ENCODE measurements at regions not wholly inside any gene's neighbourhood (a gene's known extent, or its start where the extent isn't known, plus 50 kb on each side); places are given as distances from the start of the nearest gene placed in this dataset.
"Not testable (repeated sequence)": the region's sequence is repeated elsewhere in the genome, so short reads cannot be mapped to it uniquely, and the experiment has no call there.

GRCh38 chr2:183964565-183964964 lies 633.8 kb upstream of the ZNF804A start:
- DNase-seq (ENCODE audit: low read depth) (no peak), FAIRE-seq (no peak)
- Histone ChIP-seq H3K4me3 (ENCODE audit: low read depth, low read length) (no peak overlapping the region), H3K27me3 (ENCODE audit: control insufficient read depth, insufficient read depth, low read length) (no peaks in the 10 kb centered on the region), H3K36me3 (ENCODE audit: control insufficient read depth, insufficient read depth, low read length) (no peaks in the 10 kb centered on the region)
- no peak for TF ChIP-seq CTCF (IDR thresholded peaks at IDR 0.05; ENCODE audit: insufficient read depth, low read length, severe bottlenecking)

- no peak for FAIRE-seq
- no peak for TF ChIP-seq CTCF (IDR thresholded peaks at IDR 0.05; ENCODE audit: insufficient read depth, low read length, severe bottlenecking)
- DNase-seq (ENCODE audit: low read depth) = no peak
- no peak overlapping the region for H3K4me3 ChIP-seq (ENCODE audit: low read depth, low read length)
- H3K36me3 ChIP-seq (ENCODE audit: control insufficient read depth, insufficient read depth, low read length) = no peaks in the 10 kb centered on the region
- H3K27me3 ChIP-seq (ENCODE audit: control insufficient read depth, insufficient read depth, low read length) = no peaks in the 10 kb centered on the region
Measured at GRCh38 chr2:183967756-183968155, 630.6 kb upstream of the ZNF804A start.

DNA sequence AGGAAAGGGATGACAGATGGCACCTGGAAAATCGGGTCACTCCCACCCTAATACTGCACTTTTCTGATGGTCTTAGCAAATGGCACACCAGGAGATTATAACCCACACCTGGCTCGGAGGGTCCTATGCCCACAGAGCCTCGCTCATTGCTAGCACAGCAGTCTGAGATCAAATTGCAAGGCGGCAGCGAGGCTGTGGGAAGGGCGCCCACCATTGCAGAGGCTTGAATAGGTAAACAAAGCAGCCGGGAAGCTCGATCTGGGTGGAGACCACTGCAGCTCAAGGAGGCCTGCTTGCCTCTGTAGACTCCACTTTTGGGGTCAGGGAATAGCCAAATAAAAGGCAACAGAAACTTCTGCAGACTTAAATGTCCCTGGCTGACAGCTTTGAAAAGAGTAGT lies 622.7 kb upstream of the ZNF804A start:
- not testable (repeated sequence) for FAIRE-seq

GRCh38 chr2:183984871-183985270 lies 613.5 kb upstream of the ZNF804A start:
- Histone ChIP-seq H3K4me3 (ENCODE audit: low read depth, low read length) (no peak overlapping the region), H3K27me3 (ENCODE audit: control insufficient read depth, insufficient read depth, low read length) (no peaks in the 10 kb centered on the region), H3K36me3 (ENCODE audit: control insufficient read depth, insufficient read depth, low read length) (no peaks in the 10 kb centered on the region)
- FAIRE-seq = no peak
- DNase-seq (ENCODE audit: low read depth) = no peak
- no peak for TF ChIP-seq CTCF (IDR thresholded peaks at IDR 0.05; ENCODE audit: insufficient read depth, low read length, severe bottlenecking)

More for the DNA sequence above, 622.7 kb upstream of the ZNF804A start:
- not testable (repeated sequence) for H3K4me3 ChIP-seq (ENCODE audit: low read depth, low read length); DNase-seq (ENCODE audit: low read depth); H3K27me3 ChIP-seq (ENCODE audit: control insufficient read depth, insufficient read depth, low read length); H3K36me3 ChIP-seq (ENCODE audit: control insufficient read depth, insufficient read depth, low read length)

GRCh38 chr2:183991968-183992367 lies 606.4 kb upstream of the ZNF804A start:
- no peaks in the 10 kb centered on the region for H3K27me3 ChIP-seq (ENCODE audit: control insufficient read depth, insufficient read depth, low read length)
- no peak for TF ChIP-seq CTCF (IDR thresholded peaks at IDR 0.05; ENCODE audit: insufficient read depth, low read length, severe bottlenecking)
- no peak for DNase-seq (ENCODE audit: low read depth)
- no peak overlapping the region for H3K4me3 ChIP-seq (ENCODE audit: low read depth, low read length)
- H3K36me3 ChIP-seq (ENCODE audit: control insufficient read depth, insufficient read depth, low read length) = no peaks in the 10 kb centered on the region
- FAIRE-seq = no peak

DNA sequence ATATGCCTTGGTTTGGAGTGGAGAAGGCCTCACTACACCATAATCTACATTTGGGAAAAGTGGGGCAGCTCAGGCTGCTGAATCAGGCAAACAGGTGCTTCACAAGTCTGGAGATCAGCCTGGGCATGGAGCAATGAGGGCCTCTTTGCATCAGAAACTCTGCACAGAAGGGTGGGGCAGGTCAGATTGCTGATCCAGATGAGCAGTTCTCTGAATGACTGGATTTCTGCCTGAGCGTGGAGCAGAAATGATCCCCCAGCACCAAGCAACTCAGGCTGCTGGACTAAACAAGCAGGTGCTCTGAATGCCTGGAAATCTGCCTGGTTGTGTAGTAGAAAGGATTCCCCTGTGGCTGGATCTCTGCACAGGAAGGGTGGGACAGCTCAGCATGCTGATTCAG lies 605.3 kb upstream of the ZNF804A start:
- no peak for TF ChIP-seq CTCF (IDR thresholded peaks at IDR 0.05; ENCODE audit: insufficient read depth, low read length, severe bottlenecking)
- Histone ChIP-seq H3K27me3 (ENCODE audit: control insufficient read depth, insufficient read depth, low read length) (no peaks in the 10 kb centered on the region), H3K4me3 (ENCODE audit: low read depth, low read length) (no peak overlapping the region), H3K36me3 (ENCODE audit: control insufficient read depth, insufficient read depth, low read length) (no peaks in the 10 kb centered on the region)
- DNase-seq (ENCODE audit: low read depth) (no peak), FAIRE-seq (no peak)

Data from bronchial epithelial cell (primary cell).